ENCODE measurements at regions not wholly inside any gene's neighbourhood (a gene's known extent, or its start where the extent isn't known, plus 50 kb on each side); places are given as distances from the start of the nearest gene placed in this dataset.

- DNase-seq: peak in 2 of 4 donors; percentile 9 to 13
- intact Hi-C loops (cut with DNase I): no loop called here
- no peaks in the 10 kb centered on the region for H3K27me3 ChIP-seq
- H3K9me3 ChIP-seq: no peaks in the 10 kb centered on the region
- TF ChIP-seq, protein P1, sequence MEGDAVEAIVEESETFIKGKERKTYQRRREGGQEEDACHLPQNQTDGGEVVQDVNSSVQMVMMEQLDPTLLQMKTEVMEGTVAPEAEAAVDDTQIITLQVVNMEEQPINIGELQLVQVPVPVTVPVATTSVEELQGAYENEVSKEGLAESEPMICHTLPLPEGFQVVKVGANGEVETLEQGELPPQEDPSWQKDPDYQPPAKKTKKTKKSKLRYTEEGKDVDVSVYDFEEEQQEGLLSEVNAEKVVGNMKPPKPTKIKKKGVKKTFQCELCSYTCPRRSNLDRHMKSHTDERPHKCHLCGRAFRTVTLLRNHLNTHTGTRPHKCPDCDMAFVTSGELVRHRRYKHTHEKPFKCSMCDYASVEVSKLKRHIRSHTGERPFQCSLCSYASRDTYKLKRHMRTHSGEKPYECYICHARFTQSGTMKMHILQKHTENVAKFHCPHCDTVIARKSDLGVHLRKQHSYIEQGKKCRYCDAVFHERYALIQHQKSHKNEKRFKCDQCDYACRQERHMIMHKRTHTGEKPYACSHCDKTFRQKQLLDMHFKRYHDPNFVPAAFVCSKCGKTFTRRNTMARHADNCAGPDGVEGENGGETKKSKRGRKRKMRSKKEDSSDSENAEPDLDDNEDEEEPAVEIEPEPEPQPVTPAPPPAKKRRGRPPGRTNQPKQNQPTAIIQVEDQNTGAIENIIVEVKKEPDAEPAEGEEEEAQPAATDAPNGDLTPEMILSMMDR (IDR thresholded peaks at IDR 0.05): no peak
- WGBS, 2 donors: 5 to 6% methylated on average over 9 of the region's 9 CpGs
- H3K36me3 ChIP-seq (replicated peaks in 1 of 2; ENCODE audit: insufficient read depth in 1 of 2, low read depth in 2 of 2): no peaks in the 10 kb centered on the region
- H3K4me3 ChIP-seq: no peak overlapping the region
- H3K4me1 ChIP-seq: peaks cover 12% of the 10 kb centered on the region
- no peak overlapping the region for H3K27ac ChIP-seq
- ATAC-seq: no peak
These were observed 441.0 kb upstream of the SALL1 start for GRCh38 chr16:51592001-51592501.

- Histone ChIP-seq H3K36me3 (replicated peaks in 1 of 2; ENCODE audit: insufficient read depth in 1 of 2, low read depth in 2 of 2) (no peaks in the 10 kb centered on the region), H3K27me3 (no peaks in the 10 kb centered on the region), H3K9me3 (no peaks in the 10 kb centered on the region), H3K4me3 (no peak overlapping the region), H3K4me1 (peaks cover 12% of the 10 kb centered on the region), H3K27ac (no peak overlapping the region)
- TF ChIP-seq, protein P1 (IDR thresholded peaks at IDR 0.05): no peak
- TF ChIP-seq POLR2A (IDR thresholded peaks at IDR 0.05): no peak
- ATAC-seq: no peak
- intact Hi-C loops (cut with DNase I): no loop called here
- WGBS, 2 donors: 0 to 3% methylated on average over 2 of the region's 2 CpGs
- no peak for DNase-seq
These were observed 440.4 kb upstream of the SALL1 start for GRCh38 chr16:51591480-51591879.

GRCh38 chr16:51579652-51580360 is 428.7 kb upstream of the SALL1 start:
- intact Hi-C loops (cut with DNase I): no loop called here
- H3K4me1 ChIP-seq: no peaks in the 10 kb centered on the region
- H3K9me3 ChIP-seq: no peaks in the 10 kb centered on the region
- no peaks in the 10 kb centered on the region for H3K27me3 ChIP-seq
- no peak overlapping the region for H3K27ac ChIP-seq
- DNase-seq (no peak), ATAC-seq (no peak)
- 70 to 73% methylated on average over 3 of the region's 3 CpGs for WGBS, 2 donors
- no peaks in the 10 kb centered on the region for H3K36me3 ChIP-seq (replicated peaks in 1 of 2; ENCODE audit: insufficient read depth in 1 of 2, low read depth in 2 of 2)
- H3K4me3 ChIP-seq: no peak overlapping the region
- TF ChIP-seq, protein P1 (IDR thresholded peaks at IDR 0.05): no peak
- no peak for TF ChIP-seq POLR2A (IDR thresholded peaks at IDR 0.05)

DNA sequence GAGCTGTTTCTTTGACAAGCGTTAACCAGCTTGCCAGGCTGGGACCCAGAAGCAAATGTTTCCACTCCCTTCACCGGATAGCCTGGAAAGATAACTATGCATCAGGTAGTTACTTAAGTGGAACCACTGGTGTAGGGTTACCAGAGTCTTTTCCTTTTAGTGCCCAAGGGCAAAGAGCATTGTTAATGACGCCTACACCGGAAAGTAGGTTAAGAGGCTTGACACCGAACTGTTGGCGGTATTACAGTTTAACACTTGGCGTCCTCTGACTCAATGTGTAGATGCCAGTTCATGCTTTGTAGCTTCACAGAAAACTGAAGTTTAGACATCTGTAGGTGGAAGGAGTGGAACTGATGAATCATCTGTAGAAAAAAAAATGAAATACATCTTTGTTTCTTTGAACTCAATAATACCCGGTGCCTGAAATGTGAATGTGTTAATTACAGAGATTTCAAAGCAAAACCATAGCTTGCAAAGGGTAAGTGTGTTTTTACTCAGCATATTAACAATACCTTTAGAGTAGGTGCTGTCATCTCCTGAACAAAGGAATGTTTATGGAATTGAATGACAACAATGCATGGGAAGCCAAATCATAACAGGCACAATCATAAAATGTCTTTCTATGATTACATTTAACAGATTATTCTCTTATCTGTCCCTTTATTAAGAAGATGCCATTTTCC is 426.7 kb upstream of the SALL1 start:
- TF ChIP-seq, protein P1 (IDR thresholded peaks at IDR 0.05): no peak
- TF ChIP-seq POLR2A (IDR thresholded peaks at IDR 0.05): no peak
- 40 to 44% methylated on average over 8 of the region's 8 CpGs for WGBS, 2 donors
- Histone ChIP-seq H3K9me3 (no peaks in the 10 kb centered on the region), H3K27ac (no peak overlapping the region), H3K27me3 (no peaks in the 10 kb centered on the region), H3K36me3 (replicated peaks in 1 of 2; ENCODE audit: insufficient read depth in 1 of 2, low read depth in 2 of 2) (no peaks in the 10 kb centered on the region), H3K4me1 (no peaks in the 10 kb centered on the region), H3K4me3 (no peak overlapping the region)
- intact Hi-C loops (cut with DNase I): no loop called here
- ATAC-seq (no peak), DNase-seq (no peak)
